HepG2 (cell line): ENCODE measurements at regions not wholly inside any gene's neighbourhood (a gene's known extent, or its start where the extent isn't known, plus 50 kb on each side); places are given as distances from the start of the nearest gene placed in this dataset.

ENCODE experiments used
- ARID5B ChIP-seq: IDR thresholded peaks from 2 replicates; pipeline ENCODE4 v1.4.0; 2020; ENCODE audit warnings: mild to moderate bottlenecking, missing genetic modification reagents
- ATAD3A ChIP-seq: sonication (generic); formaldehyde crosslinking; IDR thresholded peaks from 2 replicates; pipeline ENCODE4 v1.4.0; 2020; ENCODE audit warnings: missing genetic modification reagents
- CEBPG ChIP-seq: IDR thresholded peaks from 2 replicates; pipeline ENCODE4 v1.6.1; 2016
- GATAD2A ChIP-seq: IDR thresholded peaks from 2 replicates; pipeline ENCODE4 v1.6.1; 2016
- JUNB ChIP-seq: sonication (generic); formaldehyde crosslinking; IDR thresholded peaks from 2 replicates; pipeline ENCODE4 v1.8.0; 2022; ENCODE audit warnings: missing genetic modification reagents, mild to moderate bottlenecking, borderline replicate concordance
- KDM6A ChIP-seq: IDR thresholded peaks from 2 replicates; pipeline ENCODE4 v1.6.1; 2016; ENCODE audit warnings: low read depth
- MED1 ChIP-seq: sonication (generic); formaldehyde crosslinking; IDR thresholded peaks from 2 replicates; pipeline ENCODE4 v1.4.0; 2020; ENCODE audit warnings: missing genetic modification reagents
- NR3C1 ChIP-seq: sonication (generic); formaldehyde crosslinking; IDR thresholded peaks from 2 replicates; pipeline ENCODE4 v1.4.0; 2020; ENCODE audit warnings: missing genetic modification reagents
- RBAK ChIP-seq: sonication (generic); formaldehyde crosslinking; IDR thresholded peaks from 2 replicates; pipeline ENCODE4 v1.5.1; 2020; ENCODE audit warnings: mild to moderate bottlenecking, missing genetic modification reagents
- RFX5 ChIP-seq: IDR thresholded peaks from 2 replicates; pipeline ENCODE4 v1.6.1; 2011; ENCODE audit warnings: low read depth, low read length, improper control_type of control experiment
- SAP130 ChIP-seq: IDR thresholded peaks from 2 replicates; pipeline ENCODE4 v1.6.1; 2016; ENCODE audit warnings: low read depth
- SRF ChIP-seq: IDR thresholded peaks from 2 replicates; pipeline ENCODE4 v1.6.1; 2011; ENCODE audit warnings: mild to moderate bottlenecking, low read depth, low read length, moderate library complexity
- STAG1 ChIP-seq: sonication (generic); formaldehyde crosslinking; IDR thresholded peaks from 2 replicates; pipeline ENCODE4 v1.4.0; 2020; ENCODE audit warnings: missing genetic modification reagents
- TBX3 ChIP-seq: fragments of 450-650 bp; IDR thresholded peaks from 2 replicates; pipeline ENCODE4 v1.6.1; 2017; ENCODE audit warnings: antibody characterized with exemption, mild to moderate bottlenecking, inconsistent platforms, borderline replicate concordance
- TFDP1 ChIP-seq: IDR thresholded peaks from 2 replicates; pipeline ENCODE4 v1.6.1; 2016; ENCODE audit warnings: missing compliant biosample characterization, missing genetic modification reagents, borderline replicate concordance
- ZBTB38 ChIP-seq: sonication (generic); formaldehyde crosslinking; IDR thresholded peaks from 2 replicates; pipeline ENCODE4 v1.5.1; 2020; ENCODE audit warnings: mild to moderate bottlenecking, missing genetic modification reagents
- ZMYM4 ChIP-seq: sonication (generic); formaldehyde crosslinking; IDR thresholded peaks from 2 replicates; pipeline ENCODE4 v1.8.1; 2023; ENCODE audit warnings: mild to moderate bottlenecking, missing genetic modification reagents
- ZNF292 ChIP-seq: sonication (generic); formaldehyde crosslinking; IDR thresholded peaks from 2 replicates; pipeline ENCODE4 v1.8.1; 2022; ENCODE audit warnings: mild to moderate bottlenecking, low read depth, missing genetic modification reagents, borderline replicate concordance
- ZNF333 ChIP-seq: sonication (generic); formaldehyde crosslinking; IDR thresholded peaks from 2 replicates; pipeline ENCODE4 v1.4.0; 2020; ENCODE audit warnings: mild to moderate bottlenecking, missing genetic modification reagents, borderline replicate concordance
- ZNF446 ChIP-seq: sonication (generic); formaldehyde crosslinking; IDR thresholded peaks from 2 replicates; pipeline ENCODE4 v1.5.0; 2020; ENCODE audit warnings: mild to moderate bottlenecking, missing genetic modification reagents
- ZNF460 ChIP-seq: sonication (generic); formaldehyde crosslinking; IDR thresholded peaks from 2 replicates; pipeline ENCODE4 v1.5.1; 2020; ENCODE audit warnings: missing genetic modification reagents, mild to moderate bottlenecking, borderline replicate concordance
- ZNF510 ChIP-seq: sonication (generic); formaldehyde crosslinking; IDR thresholded peaks from 2 replicates; pipeline ENCODE4 v1.4.0; 2020; ENCODE audit warnings: low read depth, mild to moderate bottlenecking, missing genetic modification reagents
- ZNF543 ChIP-seq: sonication (generic); formaldehyde crosslinking; IDR thresholded peaks from 2 replicates; pipeline ENCODE4 v1.4.0; 2020; ENCODE audit warnings: mild to moderate bottlenecking, missing genetic modification reagents
- TF ChIP-seq, protein P1 (sequence below): sonication (generic); formaldehyde crosslinking; IDR thresholded peaks from 2 replicates; pipeline ENCODE4 v1.5.0; 2020; ENCODE audit warnings: mild to moderate bottlenecking, missing genetic modification reagents

- TF ChIP-seq NR3C1 (no peak), ZNF292 (CRISPR knock-in tag) (0 out of 2 replicates have a peak, but pooled peaks have one; percentile 30), JUNB (CRISPR knock-in tag) (no peak), TFDP1 (no peak), SRF (no peak), ZBTB38 (CRISPR knock-in tag) (no peak), RBAK (CRISPR knock-in tag) (no peak), ZNF510 (CRISPR knock-in tag) (no peak), KDM6A (CRISPR knock-in tag) (no peak), GATAD2A (CRISPR knock-in tag) (peak; percentile 58; the same call in 1 of the 2 replicates), STAG1 (CRISPR knock-in tag) (no peak), ARID5B (CRISPR knock-in tag) (peak; percentile 67), ATAD3A (CRISPR knock-in tag) (no peak), MED1 (CRISPR knock-in tag) (peak; percentile 37; the same call in 1 of the 2 replicates), ZNF446 (CRISPR knock-in tag) (no peak), ZNF543 (CRISPR knock-in tag) (0 out of 2 replicates have a peak, but pooled peaks have one; percentile 42), TBX3 (no peak), ZNF333 (CRISPR knock-in tag) (no peak), ZNF460 (CRISPR knock-in tag) (peak; percentile 71; the same call in 1 of the 2 replicates), ZMYM4 (CRISPR knock-in tag) (0 out of 2 replicates have a peak, but pooled peaks have one; percentile 36), CEBPG (CRISPR knock-in tag) (peak; percentile 88), RFX5 (no peak), SAP130 (CRISPR knock-in tag) (peak; percentile 50)
- TF ChIP-seq, protein P1, sequence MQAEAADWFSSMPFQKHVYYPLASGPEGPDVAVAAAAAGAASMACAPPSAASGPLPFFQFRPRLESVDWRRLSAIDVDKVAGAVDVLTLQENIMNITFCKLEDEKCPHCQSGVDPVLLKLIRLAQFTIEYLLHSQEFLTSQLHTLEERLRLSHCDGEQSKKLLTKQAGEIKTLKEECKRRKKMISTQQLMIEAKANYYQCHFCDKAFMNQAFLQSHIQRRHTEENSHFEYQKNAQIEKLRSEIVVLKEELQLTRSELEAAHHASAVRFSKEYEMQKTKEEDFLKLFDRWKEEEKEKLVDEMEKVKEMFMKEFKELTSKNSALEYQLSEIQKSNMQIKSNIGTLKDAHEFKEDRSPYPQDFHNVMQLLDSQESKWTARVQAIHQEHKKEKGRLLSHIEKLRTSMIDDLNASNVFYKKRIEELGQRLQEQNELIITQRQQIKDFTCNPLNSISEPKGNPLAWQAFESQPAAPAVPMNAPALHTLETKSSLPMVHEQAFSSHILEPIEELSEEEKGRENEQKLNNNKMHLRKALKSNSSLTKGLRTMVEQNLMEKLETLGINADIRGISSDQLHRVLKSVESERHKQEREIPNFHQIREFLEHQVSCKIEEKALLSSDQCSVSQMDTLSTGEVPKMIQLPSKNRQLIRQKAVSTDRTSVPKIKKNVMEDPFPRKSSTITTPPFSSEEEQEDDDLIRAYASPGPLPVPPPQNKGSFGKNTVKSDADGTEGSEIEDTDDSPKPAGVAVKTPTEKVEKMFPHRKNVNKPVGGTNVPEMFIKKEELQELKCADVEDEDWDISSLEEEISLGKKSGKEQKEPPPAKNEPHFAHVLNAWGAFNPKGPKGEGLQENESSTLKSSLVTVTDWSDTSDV (CRISPR knock-in tag) = no peak
Observed at GRCh38 chrY:19577250-19577649, 167.3 kb downstream of the KDM5D start (continued).
